ENCODE measurements at regions not wholly inside any gene's neighbourhood (a gene's known extent, or its start where the extent isn't known, plus 50 kb on each side); places are given as distances from the start of the nearest gene placed in this dataset.

DNA sequence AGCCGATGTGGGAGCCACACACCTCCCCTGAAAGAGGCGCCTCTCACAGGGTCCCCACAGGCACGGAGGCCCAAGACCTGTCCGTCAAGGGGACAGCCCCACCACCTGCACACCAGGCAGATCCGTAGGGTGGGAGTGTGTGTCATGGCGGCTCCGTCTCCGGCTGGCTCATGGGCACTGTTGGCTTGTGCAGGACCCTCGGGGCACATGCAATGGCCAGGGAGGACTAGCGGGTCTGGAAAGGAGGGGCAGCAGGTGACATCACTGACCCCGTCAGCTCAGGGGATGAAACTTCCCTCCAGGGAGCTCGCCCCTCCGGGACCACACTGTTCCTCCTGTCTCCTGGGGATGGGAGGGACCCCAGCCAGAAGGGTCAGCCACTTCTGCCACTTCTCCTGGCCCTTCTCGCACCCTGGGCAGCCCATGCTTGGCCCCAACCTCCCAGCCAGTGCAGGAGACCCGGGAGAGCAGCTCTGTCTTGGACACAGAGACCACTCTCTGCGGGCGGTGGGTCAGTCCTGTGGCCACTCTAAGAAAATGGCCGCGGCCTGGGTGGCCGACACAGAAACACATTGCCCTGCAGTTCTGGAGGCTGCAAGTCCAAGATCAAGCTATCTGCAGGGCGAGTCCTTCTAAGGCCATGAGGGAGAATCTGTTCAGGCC, 75.1 kb upstream of the TWIST2 start:
- Histone ChIP-seq H3K4me1 (ENCODE audit: control insufficient read depth in 1 of 2, insufficient read depth in 2 of 2, low read depth in 1 of 2, low read length in 1 of 2) (no peaks in the 10 kb centered on the region), H2AFZ (ENCODE audit: low read depth) (no peak overlapping the region), H3K9me2 (no peaks in the 10 kb centered on the region), H4K20me1 (ENCODE audit: insufficient read depth) (no peaks in the 10 kb centered on the region), H3K36me3 (replicated peaks in 1 of 2; ENCODE audit: control insufficient read depth in 1 of 2, insufficient read depth in 2 of 2, low read length in 1 of 2) (no peaks in the 10 kb centered on the region), H3K9me3 (no peaks in the 10 kb centered on the region), H3K27ac (ENCODE audit: low read depth in 2 of 2, low read length in 1 of 2) (no peak overlapping the region), H3K9ac (no peak overlapping the region), H3K79me2 (ENCODE audit: insufficient read depth) (no peaks in the 10 kb centered on the region), H3K27me3 (ENCODE audit: insufficient read depth) (no peaks in the 10 kb centered on the region), H3F3A (replicated peaks; ENCODE audit: insufficient read depth) (no peaks in the 10 kb centered on the region), H3K4me2 (no peak overlapping the region), H3K4me3 (ENCODE audit: low read depth in 2 of 2, low read length in 1 of 2) (no peak overlapping the region)
- ChIA-PET CTCF (interaction anchor here (4.5 kb wide), 1 partner anchor 12 kb away, joined by 26 read pairs; no protein-coding TSS in a partner anchor), POLR2A (no interaction called here)
- 57% methylated on average over 14 of the region's 21 CpGs for WGBS (ENCODE audit: low lambda C conversion rate)
- no peak for DNase-seq
- no peak for TF ChIP-seq YY1 (IDR thresholded peaks at IDR 0.05; ENCODE audit: low read depth)
- TF ChIP-seq, protein P1, sequence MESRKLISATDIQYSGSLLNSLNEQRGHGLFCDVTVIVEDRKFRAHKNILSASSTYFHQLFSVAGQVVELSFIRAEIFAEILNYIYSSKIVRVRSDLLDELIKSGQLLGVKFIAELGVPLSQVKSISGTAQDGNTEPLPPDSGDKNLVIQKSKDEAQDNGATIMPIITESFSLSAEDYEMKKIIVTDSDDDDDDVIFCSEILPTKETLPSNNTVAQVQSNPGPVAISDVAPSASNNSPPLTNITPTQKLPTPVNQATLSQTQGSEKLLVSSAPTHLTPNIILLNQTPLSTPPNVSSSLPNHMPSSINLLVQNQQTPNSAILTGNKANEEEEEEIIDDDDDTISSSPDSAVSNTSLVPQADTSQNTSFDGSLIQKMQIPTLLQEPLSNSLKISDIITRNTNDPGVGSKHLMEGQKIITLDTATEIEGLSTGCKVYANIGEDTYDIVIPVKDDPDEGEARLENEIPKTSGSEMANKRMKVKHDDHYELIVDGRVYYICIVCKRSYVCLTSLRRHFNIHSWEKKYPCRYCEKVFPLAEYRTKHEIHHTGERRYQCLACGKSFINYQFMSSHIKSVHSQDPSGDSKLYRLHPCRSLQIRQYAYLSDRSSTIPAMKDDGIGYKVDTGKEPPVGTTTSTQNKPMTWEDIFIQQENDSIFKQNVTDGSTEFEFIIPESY (IDR thresholded peaks at IDR 0.05; ENCODE audit: borderline replicate concordance, low read depth): no peak
- no peak for TF ChIP-seq TAF1 (IDR thresholded peaks at IDR 0.05; ENCODE audit: borderline replicate concordance, low read depth, low read length)
- TF ChIP-seq FOXJ3 (CRISPR knock-in tag; IDR thresholded peaks at IDR 0.05): no peak
- TF ChIP-seq, protein P2, sequence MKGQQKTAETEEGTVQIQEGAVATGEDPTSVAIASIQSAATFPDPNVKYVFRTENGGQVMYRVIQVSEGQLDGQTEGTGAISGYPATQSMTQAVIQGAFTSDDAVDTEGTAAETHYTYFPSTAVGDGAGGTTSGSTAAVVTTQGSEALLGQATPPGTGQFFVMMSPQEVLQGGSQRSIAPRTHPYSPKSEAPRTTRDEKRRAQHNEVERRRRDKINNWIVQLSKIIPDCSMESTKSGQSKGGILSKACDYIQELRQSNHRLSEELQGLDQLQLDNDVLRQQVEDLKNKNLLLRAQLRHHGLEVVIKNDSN (IDR thresholded peaks at IDR 0.05; ENCODE audit: borderline replicate concordance, low read depth): no peak
- no peak for TF ChIP-seq TEAD4 (IDR thresholded peaks at IDR 0.05; ENCODE audit: borderline replicate concordance, insufficient read depth)
- TF ChIP-seq SIN3A (IDR thresholded peaks at IDR 0.05; ENCODE audit: borderline replicate concordance, low read depth, low read length): no peak
- TF ChIP-seq POLR2AphosphoS5 (IDR thresholded peaks at IDR 0.05; ENCODE audit: low read depth, low read length): no peak
- no peak for TF ChIP-seq ELF1 (IDR thresholded peaks at IDR 0.05)
- TF ChIP-seq JUND (IDR thresholded peaks at IDR 0.05): no peak
- TF ChIP-seq, protein P3, sequence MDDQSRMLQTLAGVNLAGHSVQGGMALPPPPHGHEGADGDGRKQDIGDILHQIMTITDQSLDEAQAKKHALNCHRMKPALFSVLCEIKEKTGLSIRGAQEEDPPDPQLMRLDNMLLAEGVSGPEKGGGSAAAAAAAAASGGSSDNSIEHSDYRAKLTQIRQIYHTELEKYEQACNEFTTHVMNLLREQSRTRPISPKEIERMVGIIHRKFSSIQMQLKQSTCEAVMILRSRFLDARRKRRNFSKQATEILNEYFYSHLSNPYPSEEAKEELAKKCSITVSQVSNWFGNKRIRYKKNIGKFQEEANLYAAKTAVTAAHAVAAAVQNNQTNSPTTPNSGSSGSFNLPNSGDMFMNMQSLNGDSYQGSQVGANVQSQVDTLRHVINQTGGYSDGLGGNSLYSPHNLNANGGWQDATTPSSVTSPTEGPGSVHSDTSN (IDR thresholded peaks at IDR 0.05): no peak
- TF ChIP-seq GATA2 (CRISPR knock-in tag; IDR thresholded peaks at IDR 0.05): no peak
- TF ChIP-seq RCOR1 (IDR thresholded peaks at IDR 0.05; ENCODE audit: low read length): no peak
- TF ChIP-seq USF2 (IDR thresholded peaks at IDR 0.05; ENCODE audit: borderline replicate concordance, low read depth, low read length): no peak
- no peak for TF ChIP-seq GABPA (IDR thresholded peaks at IDR 0.05; ENCODE audit: low read depth)
- TF ChIP-seq RAD21 (IDR thresholded peaks at IDR 0.05; ENCODE audit: low read length): no peak
- TF ChIP-seq CHD2 (IDR thresholded peaks at IDR 0.05; ENCODE audit: low read length, partially characterized antibody): no peak
- TF ChIP-seq MEF2A (IDR thresholded peaks at IDR 0.05; ENCODE audit: borderline replicate concordance, low read depth): no peak

Data from SK-N-SH (cell line).